Upper lobe of left lung (tissue), 6 donors: ENCODE measurements at regions not wholly inside any gene's neighbourhood (a gene's known extent, or its start where the extent isn't known, plus 50 kb on each side); places are given as distances from the start of the nearest gene placed in this dataset.

ENCODE experiments used
- ATAC-seq, 2 donors: fragments of 200-7000 bp; cut with Tn5 transposase; one replicate each; pipeline ENCODE4 v1.9.1; 2022; ENCODE audit warnings: mild to moderate bottlenecking in 2 of 2, moderate library complexity in 2 of 2; ENCODE audit not compliant: low FRiP score in 2 of 2
- DNase-seq, 2 donors: peaks; one replicate each; pipeline ENCODE4 v3.0.0-alpha.2; 2019 to 2020
- H3K27ac ChIP-seq, 4 donors: fragments of 200-600 bp; sonication (generic); one replicate each; pipeline ENCODE4 v1.5.1; 2016 to 2019
- H3K27me3 ChIP-seq, 4 donors: fragments of 200-600 bp; sonication (generic); one replicate each; pipeline ENCODE4 v1.5.1; 2017 to 2019
- H3K36me3 ChIP-seq, 4 donors: fragments of 200-600 bp; sonication (generic); one replicate each; pipeline ENCODE4 v1.5.1; 2016 to 2019
- H3K4me1 ChIP-seq, 4 donors: fragments of 200-600 bp; sonication (generic); one replicate each; pipeline ENCODE4 v1.5.1; 2018 to 2019
- H3K4me3 ChIP-seq, 4 donors: fragments of 200-600 bp; sonication (generic); one replicate each; pipeline ENCODE4 v1.5.1; 2017 to 2019; ENCODE audit warnings: mild to moderate bottlenecking in 2 of 4, moderate library complexity in 1 of 4
- H3K9me3 ChIP-seq, 4 donors: fragments of 200-600 bp; sonication (generic); one replicate each; pipeline ENCODE4 v1.5.1; 2018 to 2019
- EP300 ChIP-seq, 4 donors: sonication (generic); formaldehyde crosslinking; IDR thresholded peaks; one replicate each; pipeline ENCODE4 v1.5.1; 2017; ENCODE audit warnings: antibody characterized with exemption in 4 of 4, control low read depth in 2 of 4
- POLR2A ChIP-seq, 4 donors: fragments of 450-650 bp; IDR thresholded peaks; one replicate each; pipeline ENCODE4 v1.5.1; 2016 to 2017; ENCODE audit warnings: antibody characterized with exemption in 4 of 4, mild to moderate bottlenecking in 2 of 4
- POLR2AphosphoS5 ChIP-seq, 2 donors: sonication (generic); formaldehyde crosslinking; IDR thresholded peaks; one replicate each; pipeline ENCODE4 v1.5.1; 2017; ENCODE audit warnings: antibody characterized with exemption in 2 of 2
- WGBS, 2 donors: methylation state at CpG; one replicate each; pipeline ENCODE4 v1.1.5; 2017 to 2018; 5-methylcytosine and 5-hydroxymethylcytosine counted together
- TF ChIP-seq, protein P1 (sequence below), 6 experiments: fragments of 450-650 bp in 4 of 6; fragments of 200-600 bp in 2 of 6; sonication (generic) in 2 of 6; IDR thresholded peaks; one replicate each; pipeline ENCODE4 v1.5.1; 2016 to 2019; ENCODE audit warnings: antibody characterized with exemption in 6 of 6
- donor health status: DM: no; HTN: no; CAD: no; lungs with moderate emphysema.
- donor health status: DM: no; HTN: yes; CAD: no; lungs with severe emphysema.

DNA sequence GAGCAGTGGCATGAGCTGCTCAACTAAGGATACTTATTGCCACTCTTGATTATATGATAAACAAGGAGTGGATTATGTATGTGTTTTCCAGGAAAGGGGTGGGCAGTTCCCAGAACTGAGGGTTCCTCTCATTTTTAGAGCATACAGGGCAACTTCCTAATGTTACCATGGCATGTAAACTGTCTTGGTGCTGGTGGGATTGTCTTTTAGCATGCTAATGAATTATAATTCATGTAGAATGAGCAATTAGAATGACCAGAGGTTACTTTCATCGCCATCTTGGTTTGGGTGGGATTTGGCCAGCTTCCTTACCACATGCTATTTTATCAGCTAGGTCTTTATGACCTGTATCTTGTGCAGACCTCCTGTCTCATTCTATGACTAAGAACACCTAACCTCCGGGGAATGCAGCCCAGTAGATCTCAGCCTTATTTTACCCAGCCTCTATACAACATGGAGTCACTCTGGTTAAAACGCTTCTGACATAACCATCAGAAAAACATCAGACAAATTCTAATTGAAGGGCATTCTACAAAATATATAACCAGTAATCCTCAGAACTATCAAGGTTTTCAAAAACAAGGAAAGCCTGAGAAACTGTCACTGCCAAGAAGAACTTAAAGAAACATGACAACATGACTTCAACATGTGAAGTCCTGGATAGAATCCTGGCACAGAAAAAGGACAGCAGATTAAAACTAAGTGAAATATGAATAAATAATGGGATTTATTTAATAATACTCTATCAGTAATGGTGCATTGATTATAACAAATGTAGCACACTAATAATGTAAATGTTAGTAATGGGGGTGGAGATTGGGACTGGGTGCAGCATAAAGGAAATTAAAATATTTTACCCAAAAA lies 365.0 kb downstream of the SEMA3D start:
- Histone ChIP-seq H3K4me1 (no peaks in the 10 kb centered on the region), H3K27ac (no peak overlapping the region), H3K4me3 (no peak overlapping the region), H3K27me3 (no peaks in the 10 kb centered on the region), H3K36me3 (no peaks in the 10 kb centered on the region), H3K9me3 (no peaks in the 10 kb centered on the region)
- TF ChIP-seq EP300 (IDR thresholded peaks at IDR 0.05): no peak
- TF ChIP-seq, protein P1, sequence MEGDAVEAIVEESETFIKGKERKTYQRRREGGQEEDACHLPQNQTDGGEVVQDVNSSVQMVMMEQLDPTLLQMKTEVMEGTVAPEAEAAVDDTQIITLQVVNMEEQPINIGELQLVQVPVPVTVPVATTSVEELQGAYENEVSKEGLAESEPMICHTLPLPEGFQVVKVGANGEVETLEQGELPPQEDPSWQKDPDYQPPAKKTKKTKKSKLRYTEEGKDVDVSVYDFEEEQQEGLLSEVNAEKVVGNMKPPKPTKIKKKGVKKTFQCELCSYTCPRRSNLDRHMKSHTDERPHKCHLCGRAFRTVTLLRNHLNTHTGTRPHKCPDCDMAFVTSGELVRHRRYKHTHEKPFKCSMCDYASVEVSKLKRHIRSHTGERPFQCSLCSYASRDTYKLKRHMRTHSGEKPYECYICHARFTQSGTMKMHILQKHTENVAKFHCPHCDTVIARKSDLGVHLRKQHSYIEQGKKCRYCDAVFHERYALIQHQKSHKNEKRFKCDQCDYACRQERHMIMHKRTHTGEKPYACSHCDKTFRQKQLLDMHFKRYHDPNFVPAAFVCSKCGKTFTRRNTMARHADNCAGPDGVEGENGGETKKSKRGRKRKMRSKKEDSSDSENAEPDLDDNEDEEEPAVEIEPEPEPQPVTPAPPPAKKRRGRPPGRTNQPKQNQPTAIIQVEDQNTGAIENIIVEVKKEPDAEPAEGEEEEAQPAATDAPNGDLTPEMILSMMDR (IDR thresholded peaks at IDR 0.05): no peak
- ATAC-seq (no peak), DNase-seq (no peak)
- 90 to 94% methylated on average over 3 of the region's 3 CpGs for WGBS, 2 donors

DNA sequence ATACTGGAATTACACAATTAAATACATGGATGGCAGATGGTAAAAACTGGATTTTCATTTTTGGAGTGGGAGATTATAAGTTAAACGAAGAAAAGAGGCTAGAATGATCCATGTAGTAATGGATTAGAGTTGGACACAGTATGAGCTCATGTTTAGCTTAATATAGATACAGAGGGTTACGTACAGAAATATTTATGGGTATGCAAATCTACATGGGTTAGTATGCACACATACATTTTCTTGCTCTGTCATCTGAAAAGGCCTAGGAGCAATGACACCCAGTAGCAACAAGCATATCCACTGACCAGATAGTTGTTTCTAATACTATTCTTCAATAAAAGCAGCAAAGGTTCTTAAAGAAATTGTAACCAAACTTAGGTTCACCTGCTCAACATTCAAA lies 366.4 kb downstream of the SEMA3D start:
- ATAC-seq (no peak), DNase-seq (no peak)
- Histone ChIP-seq H3K36me3 (no peaks in the 10 kb centered on the region), H3K4me3 (no peak overlapping the region), H3K27me3 (no peaks in the 10 kb centered on the region), H3K9me3 (no peaks in the 10 kb centered on the region), H3K27ac (no peak overlapping the region), H3K4me1 (no peaks in the 10 kb centered on the region)
- TF ChIP-seq EP300 (IDR thresholded peaks at IDR 0.05) (no peak), POLR2A (IDR thresholded peaks at IDR 0.05) (no peak), POLR2AphosphoS5 (IDR thresholded peaks at IDR 0.05) (no peak)
- TF ChIP-seq, protein P1 (IDR thresholded peaks at IDR 0.05): no peak
- WGBS, 2 donors: 27 to 47% methylated on average over 2 of the region's 2 CpGs

GRCh38 chr7:84817016-84817415 lies 369.8 kb downstream of the SEMA3D start:
- no peak overlapping the region for H3K4me3 ChIP-seq
- no peaks in the 10 kb centered on the region for H3K27me3 ChIP-seq
- H3K27ac ChIP-seq: no peak overlapping the region
- TF ChIP-seq, protein P1 (IDR thresholded peaks at IDR 0.05): no peak
- TF ChIP-seq EP300 (IDR thresholded peaks at IDR 0.05) (no peak), POLR2AphosphoS5 (IDR thresholded peaks at IDR 0.05) (no peak)
- H3K36me3 ChIP-seq: no peaks in the 10 kb centered on the region
- H3K4me1 ChIP-seq: no peaks in the 10 kb centered on the region
- DNase-seq (no peak), ATAC-seq (no peak)
- WGBS, 2 donors: 90 to 91% methylated on average over 1 of the region's 1 CpG
- no peaks in the 10 kb centered on the region for H3K9me3 ChIP-seq

DNA sequence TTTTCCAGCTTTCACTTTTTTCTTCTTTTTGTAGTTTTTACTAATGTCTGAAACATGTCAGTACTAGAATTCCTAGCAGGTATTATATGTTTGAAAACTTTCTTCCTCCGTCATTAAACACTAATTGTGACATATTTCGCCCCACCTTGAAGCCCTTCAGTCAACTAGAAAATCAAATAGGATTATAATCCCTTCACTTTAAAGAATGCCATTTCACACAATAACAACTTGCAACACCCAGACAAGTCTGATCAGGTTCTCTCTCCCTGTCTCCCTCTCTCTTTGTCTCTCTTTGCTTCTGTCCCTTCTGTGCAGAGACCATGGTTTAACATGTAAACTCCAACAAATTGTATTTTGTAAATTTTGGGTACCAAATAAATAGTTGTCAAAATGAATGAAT lies 373.5 kb downstream of the SEMA3D start:
- ATAC-seq (no peak), DNase-seq (no peak)
- no peaks in the 10 kb centered on the region for H3K4me1 ChIP-seq
- H3K27ac ChIP-seq: no peak overlapping the region
- no peak overlapping the region for H3K4me3 ChIP-seq
- 64 to 68% methylated on average over 2 of the region's 2 CpGs for WGBS, 2 donors
- H3K27me3 ChIP-seq: no peaks in the 10 kb centered on the region
- no peaks in the 10 kb centered on the region for H3K9me3 ChIP-seq
- TF ChIP-seq POLR2A (IDR thresholded peaks at IDR 0.05) (no peak), EP300 (IDR thresholded peaks at IDR 0.05) (no peak), POLR2AphosphoS5 (IDR thresholded peaks at IDR 0.05) (no peak)
- TF ChIP-seq, protein P1 (IDR thresholded peaks at IDR 0.05): no peak
- H3K36me3 ChIP-seq: no peaks in the 10 kb centered on the region

DNA sequence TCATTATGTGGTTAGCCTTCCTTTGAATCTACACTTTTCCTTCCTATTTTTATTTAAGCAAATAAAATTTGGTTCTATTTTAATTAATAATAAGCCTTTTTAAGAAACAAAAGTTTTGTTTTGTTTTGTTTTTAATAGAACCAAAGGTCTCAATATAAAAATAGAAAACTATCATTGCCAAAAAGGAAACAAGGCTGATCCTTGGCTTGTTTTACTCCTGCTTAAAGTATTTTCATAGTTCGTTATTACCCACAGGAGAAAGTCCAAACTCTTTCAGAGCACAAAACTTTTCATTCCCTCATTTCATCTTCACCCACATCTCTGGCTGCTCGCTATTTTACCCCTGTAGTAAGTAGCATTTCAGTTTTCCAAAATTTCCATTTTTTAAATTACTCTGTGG lies 374.8 kb downstream of the SEMA3D start:
- H3K4me3 ChIP-seq: no peak overlapping the region
- H3K27ac ChIP-seq: no peak overlapping the region
- H3K9me3 ChIP-seq: no peaks in the 10 kb centered on the region
- ATAC-seq (no peak), DNase-seq (no peak)
- no peaks in the 10 kb centered on the region for H3K27me3 ChIP-seq
- TF ChIP-seq POLR2AphosphoS5 (IDR thresholded peaks at IDR 0.05): no peak
- no peak for TF ChIP-seq EP300 (IDR thresholded peaks at IDR 0.05)
- no peak for TF ChIP-seq POLR2A (IDR thresholded peaks at IDR 0.05)
- no peaks in the 10 kb centered on the region for H3K36me3 ChIP-seq
- no peaks in the 10 kb centered on the region for H3K4me1 ChIP-seq
- WGBS, 2 donors: 61% methylated on average over 2 of the region's 2 CpGs
